ENCODE measurements at regions not wholly inside any gene's neighbourhood (a gene's known extent, or its start where the extent isn't known, plus 50 kb on each side); places are given as distances from the start of the nearest gene placed in this dataset.
A peak's percentile ranks its signal among the peaks of the same experiment; 100 is the strongest.

GRCh38 chr4:123832173-123833026 is 435.8 kb downstream of the SPRY1 start:
- intact Hi-C loops (cut with DNase I), result no loop called here
- DNase-seq (peak; percentile 66), ATAC-seq (ENCODE audit: poor library complexity) (peak; percentile 94)

- intact Hi-C loops (cut with DNase I), result no loop called here
- DNase-seq, result no peak
- ATAC-seq (ENCODE audit: poor library complexity), result no peak
These were observed 436.6 kb downstream of the SPRY1 start for GRCh38 chr4:123833171-123833643.

DNA sequence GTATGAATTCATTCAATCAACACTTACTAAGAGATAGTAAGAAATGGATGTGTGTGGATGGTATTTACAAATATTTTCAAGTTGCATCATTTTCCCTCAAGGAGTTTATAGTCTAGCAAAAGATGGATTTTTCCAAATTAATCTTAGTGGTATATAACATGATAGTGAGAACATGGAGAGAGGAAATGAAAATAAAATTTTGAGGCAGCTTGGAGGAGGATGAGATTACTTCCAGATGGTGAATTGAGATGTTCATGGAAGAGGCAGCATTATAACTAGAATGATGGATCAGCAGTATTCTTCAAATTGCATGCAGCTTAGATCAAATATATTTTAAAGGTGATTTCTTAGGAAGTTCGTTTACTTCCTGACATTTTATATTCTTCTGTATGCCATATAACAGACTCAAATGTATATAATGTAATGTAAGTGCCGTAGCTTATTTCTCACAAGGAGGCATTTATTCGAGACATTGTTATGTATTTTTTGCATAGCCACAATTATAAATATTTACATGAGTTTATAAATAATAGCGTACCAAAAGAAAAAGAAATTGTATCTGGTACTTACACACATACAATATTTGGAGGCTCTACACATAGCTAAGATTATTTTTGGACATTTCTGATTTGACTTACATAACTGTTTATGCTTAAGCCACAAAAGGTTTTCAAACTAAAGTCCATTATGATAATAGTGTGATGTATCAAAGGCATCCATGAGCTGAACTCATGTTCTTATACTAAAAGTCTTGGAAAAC is 439.4 kb downstream of the SPRY1 start:
- DNase-seq (no peak), ATAC-seq (ENCODE audit: poor library complexity) (no peak)
- intact Hi-C loops (cut with DNase I), result no loop called here

DNA sequence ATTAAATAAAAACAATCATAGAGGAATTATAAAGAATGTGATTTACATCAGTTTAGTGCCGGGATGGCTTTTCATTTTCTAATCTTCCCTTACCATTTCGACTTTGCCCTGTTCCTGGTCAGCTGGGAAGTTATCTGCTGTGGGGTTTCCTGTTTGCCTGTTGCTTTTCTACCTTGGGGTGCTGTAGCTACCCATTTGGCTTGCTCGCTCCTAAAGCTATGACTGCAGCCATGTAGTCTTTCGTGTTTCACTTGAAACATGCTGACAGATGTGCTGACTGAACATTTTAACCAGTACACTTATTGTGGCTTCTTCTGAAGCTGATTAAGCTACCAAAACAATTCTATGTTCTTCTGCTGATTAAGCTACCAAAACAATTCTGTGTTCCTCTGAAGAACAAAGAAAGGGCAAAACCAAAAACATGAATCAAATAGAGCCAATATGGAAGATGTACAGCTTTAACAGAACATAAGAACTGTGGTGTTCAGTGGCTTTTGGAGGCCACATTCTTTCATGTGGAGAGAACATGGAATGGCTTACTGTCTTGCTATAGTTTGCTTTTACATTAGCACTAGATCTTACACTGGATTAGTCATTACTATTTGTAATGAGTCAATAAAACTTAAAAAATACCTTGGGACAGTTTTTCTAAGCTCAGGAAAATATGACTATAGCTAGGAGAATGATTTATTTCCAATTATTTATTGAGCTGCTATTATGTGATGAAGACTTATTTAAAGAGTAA is 440.4 kb downstream of the SPRY1 start:
- ATAC-seq (ENCODE audit: poor library complexity) (no peak), DNase-seq (no peak)
- intact Hi-C loops (cut with DNase I), result no loop called here

- intact Hi-C loops (cut with DNase I), result no loop called here
- no peak for ATAC-seq (ENCODE audit: poor library complexity)
- no peak for DNase-seq
These were observed 441.9 kb downstream of the SPRY1 start for GRCh38 chr4:123838474-123838873.

DNA sequence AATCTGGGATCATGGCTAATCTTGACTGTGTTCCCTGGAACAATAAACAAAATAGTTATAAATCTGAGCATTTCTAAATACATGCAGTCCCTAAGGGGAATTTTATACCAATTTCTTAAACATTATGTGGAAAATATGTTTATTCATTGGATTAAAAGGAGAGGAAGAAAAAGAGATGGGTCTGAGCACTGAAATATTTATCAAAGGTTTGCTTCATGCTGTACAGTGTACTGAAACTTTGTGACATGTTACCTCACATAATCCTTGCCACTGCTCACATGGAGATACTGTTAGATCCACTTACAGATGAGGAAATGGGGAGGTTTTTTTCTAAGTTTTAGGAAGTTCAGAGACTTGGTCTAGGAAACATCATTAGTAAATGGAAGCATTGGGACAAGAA is 443.6 kb downstream of the SPRY1 start:
- no peak for DNase-seq
- intact Hi-C loops (cut with DNase I), result no loop called here
- peak; percentile 53 for ATAC-seq (ENCODE audit: poor library complexity)

DNA sequence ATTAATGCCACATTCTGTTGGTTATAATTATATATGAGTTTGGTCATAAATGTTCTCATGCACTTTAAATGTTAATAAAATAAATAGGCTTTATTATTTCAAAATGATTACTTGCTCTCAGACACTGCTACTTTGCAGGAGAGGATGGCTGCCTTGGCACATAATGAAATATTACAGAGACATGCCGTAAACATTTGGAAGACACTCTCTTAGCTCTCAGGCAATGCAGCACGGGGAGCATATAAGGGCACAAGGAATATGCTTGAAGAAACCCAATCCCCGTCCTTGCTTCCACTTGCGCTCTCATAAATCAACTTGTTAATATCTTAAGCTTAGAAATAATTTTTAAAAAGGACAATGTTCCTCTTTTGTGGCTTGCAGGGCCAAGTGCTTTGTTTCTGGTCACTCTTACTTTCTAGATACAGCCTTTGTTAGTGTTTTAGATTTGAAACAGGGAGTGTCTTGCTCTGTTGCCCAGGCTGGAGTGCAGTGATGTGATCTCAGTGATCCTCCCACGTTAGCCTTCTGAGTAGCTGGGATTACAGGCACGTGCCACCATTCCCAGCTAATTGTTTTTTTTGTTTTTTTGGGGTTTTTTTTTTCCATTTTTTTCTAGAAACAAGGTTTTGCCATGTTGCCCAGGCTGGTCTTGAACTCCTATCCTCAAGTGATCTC is 445.0 kb downstream of the SPRY1 start:
- DNase-seq, result no peak
- no peak for ATAC-seq (ENCODE audit: poor library complexity)
- intact Hi-C loops (cut with DNase I), result no loop called here

GRCh38 chr4:123843137-123843536 is 446.5 kb downstream of the SPRY1 start:
- ATAC-seq (ENCODE audit: poor library complexity) (no peak), DNase-seq (no peak)
- intact Hi-C loops (cut with DNase I), result no loop called here

- intact Hi-C loops (cut with DNase I), result no loop called here
- ATAC-seq (ENCODE audit: poor library complexity) (no peak), DNase-seq (no peak)
These were observed 447.8 kb downstream of the SPRY1 start for GRCh38 chr4:123844374-123844773.

DNA sequence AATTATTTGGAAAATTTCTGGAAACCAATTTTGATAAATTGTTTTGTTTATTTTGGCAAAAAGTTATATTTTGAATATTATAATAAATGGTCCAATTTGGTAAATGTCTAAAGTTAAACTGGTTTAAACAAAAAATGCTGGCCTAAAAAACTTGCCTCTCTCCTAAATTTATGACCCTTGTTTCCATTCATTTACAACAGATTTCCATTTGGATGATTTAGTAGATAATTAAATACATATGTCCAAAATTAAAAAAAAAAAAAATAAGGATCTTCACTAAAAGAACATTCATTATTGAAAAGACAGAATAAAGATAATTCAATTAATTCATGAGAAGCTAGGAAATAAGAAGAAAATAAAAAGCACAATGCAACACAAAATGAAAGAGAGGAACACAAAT is 449.5 kb downstream of the SPRY1 start:
- intact Hi-C loops (cut with DNase I), result no loop called here
- DNase-seq (no peak), ATAC-seq (ENCODE audit: poor library complexity) (no peak)

GRCh38 chr4:123846561-123846960 is 450.0 kb downstream of the SPRY1 start:
- DNase-seq (no peak), ATAC-seq (ENCODE audit: poor library complexity) (no peak)
- intact Hi-C loops (cut with DNase I), result no loop called here

DNA sequence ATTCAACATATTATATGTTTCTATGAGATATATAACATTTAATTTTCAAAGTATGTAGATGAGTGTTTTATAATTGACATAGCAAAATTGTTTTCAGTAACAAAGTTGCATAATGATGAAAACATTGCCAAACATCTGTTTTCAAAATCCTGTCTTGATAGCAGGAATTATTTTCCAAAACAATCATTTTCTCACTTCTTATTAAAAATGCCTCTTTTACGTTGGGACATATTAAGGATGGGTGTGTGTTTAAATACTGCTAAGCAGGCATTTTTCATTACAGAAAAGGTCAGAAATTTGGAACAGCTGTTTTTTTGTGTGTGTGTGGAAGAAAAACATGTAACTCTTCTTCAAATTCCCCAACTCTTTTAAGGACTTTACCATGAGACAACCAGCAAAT is 452.0 kb downstream of the SPRY1 start:
- ATAC-seq (ENCODE audit: poor library complexity), result peak; percentile 78
- DNase-seq, result no peak
- intact Hi-C loops (cut with DNase I), result no loop called here

DNA sequence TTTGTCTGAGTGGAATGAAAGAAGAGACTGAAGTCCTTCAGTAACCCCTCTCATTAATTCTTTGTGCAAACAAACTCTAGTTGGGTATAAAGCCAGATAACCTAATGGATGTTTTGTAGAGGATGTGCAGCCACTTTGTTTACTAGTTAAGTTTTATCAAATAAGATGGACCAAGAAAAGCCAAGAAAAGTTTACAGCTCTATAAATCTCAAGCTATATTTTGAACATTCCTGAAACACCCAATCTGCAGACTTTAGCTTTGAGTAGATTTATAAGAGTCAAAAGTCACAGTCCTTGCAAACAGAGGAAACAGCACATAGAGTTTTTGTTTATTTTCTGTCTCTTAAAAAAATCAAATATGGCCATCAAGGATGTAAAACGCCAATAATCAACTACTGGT is 452.9 kb downstream of the SPRY1 start:
- intact Hi-C loops (cut with DNase I), result no loop called here
- ATAC-seq (ENCODE audit: poor library complexity) (no peak), DNase-seq (no peak)

DNA sequence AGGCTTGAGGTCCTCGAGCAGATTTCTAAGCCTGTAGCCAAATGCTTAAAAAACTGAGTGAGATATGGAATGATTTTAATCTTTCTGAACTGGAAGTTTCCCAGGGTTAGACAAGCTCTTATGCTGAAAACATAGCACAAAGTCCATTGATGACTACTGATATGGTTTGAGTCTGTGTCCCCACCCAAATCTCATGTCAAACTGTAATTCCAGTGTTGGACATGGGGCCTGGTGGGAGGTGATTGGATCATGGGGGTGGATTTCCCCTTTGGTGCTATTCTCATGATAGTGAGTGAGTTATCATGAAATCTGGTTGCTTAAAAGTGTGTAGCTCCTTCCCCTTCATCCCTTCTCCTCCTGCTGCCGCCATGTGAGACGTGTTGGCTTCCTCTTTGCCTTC is 454.9 kb downstream of the SPRY1 start:
- intact Hi-C loops (cut with DNase I), result no loop called here
- no peak for DNase-seq
- no peak for ATAC-seq (ENCODE audit: poor library complexity)

DNA sequence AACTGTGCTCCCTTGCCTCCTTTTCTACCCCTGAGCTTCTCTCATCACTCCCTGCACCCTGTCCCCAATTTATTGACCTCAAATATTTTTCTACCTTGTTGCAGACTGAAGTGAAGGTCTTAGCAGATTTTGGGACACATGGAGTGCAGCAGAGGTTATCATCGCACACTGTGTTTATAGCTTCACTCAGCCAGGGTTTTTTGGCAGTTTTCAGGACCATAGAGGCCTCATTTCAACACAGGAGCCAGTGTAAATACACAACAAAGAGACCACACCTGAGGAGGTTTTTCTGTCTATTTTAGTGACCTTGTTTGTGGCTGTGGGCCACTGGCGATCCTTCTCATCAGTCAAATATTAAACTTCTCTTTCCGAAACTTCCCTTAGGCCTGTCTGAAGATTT is 457.1 kb downstream of the SPRY1 start:
- no peak for ATAC-seq (ENCODE audit: poor library complexity)
- DNase-seq, result no peak
- intact Hi-C loops (cut with DNase I), result no loop called here

GRCh38 chr4:123856689-123857545 is 460.3 kb downstream of the SPRY1 start:
- peak; percentile 94 for ATAC-seq (ENCODE audit: poor library complexity)
- intact Hi-C loops (cut with DNase I), result no loop called here
- DNase-seq, result peak; percentile 46

- intact Hi-C loops (cut with DNase I), result no loop called here
- ATAC-seq (ENCODE audit: poor library complexity) (no peak), DNase-seq (no peak)
These were observed 461.9 kb downstream of the SPRY1 start for GRCh38 chr4:123858465-123858864.

- ATAC-seq (ENCODE audit: poor library complexity) (no peak), DNase-seq (no peak)
- intact Hi-C loops (cut with DNase I), result no loop called here
These were observed 466.2 kb downstream of the SPRY1 start for GRCh38 chr4:123862812-123863211.

Data from Right ventricle myocardium superior (tissue), 1 donor.